ENCODE measurements at regions not wholly inside any gene's neighbourhood (a gene's known extent, or its start where the extent isn't known, plus 50 kb on each side); places are given as distances from the start of the nearest gene placed in this dataset.

DNA sequence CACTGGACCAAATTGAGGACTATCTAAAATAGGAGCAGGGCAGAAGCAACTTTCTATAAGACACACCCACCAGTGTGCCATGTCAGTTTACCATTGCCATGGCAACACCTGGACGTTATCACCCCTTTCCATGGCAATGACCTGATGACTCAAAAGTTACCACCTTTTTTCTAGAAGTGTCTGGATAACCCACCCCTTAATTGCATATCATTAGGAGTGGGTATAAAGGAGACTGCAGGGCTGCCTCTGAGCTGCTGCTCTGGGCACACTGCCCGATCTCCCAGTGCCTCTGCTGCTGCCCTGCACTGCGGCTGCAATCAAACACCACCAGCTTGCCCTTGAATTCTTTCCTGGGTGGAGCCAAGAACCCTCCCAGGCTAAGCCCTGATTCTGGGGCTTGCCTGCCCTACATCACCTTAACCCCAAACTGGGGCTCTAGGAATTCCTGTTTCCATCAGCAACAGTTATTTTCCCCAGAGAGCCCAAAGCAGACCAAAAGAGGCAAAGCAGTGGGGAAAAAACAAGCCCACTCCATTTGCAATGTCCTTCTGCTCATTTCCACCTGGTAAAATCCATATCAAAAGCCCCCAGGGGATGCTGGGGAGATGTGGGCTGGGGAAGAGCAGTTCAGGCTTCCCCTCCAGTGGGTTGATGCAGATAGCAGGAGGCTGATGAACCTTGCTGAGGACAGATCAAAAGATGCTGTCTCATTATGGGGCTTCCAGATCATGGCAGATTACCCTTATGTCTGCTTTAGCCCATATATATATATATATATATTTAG lies 129.5 kb upstream of the NCOR2 start:
- Histone ChIP-seq H3K27me3 (ENCODE audit: insufficient read depth, poor library complexity, severe bottlenecking) (no peaks in the 10 kb centered on the region), H3K27ac (replicated peaks) (no peak overlapping the region), H3K4me3 (replicated peaks; ENCODE audit: insufficient read depth, low read length) (no peak overlapping the region)
- TF ChIP-seq GABPA (IDR thresholded peaks at IDR 0.05; ENCODE audit: low read depth) = no peak
- TF ChIP-seq POLR2AphosphoS5 (IDR thresholded peaks at IDR 0.05; ENCODE audit: low read depth) = no peak
- no peak for DNase-seq (ENCODE audit: low read depth in 1 of 2, low spot score in 1 of 2)

DNA sequence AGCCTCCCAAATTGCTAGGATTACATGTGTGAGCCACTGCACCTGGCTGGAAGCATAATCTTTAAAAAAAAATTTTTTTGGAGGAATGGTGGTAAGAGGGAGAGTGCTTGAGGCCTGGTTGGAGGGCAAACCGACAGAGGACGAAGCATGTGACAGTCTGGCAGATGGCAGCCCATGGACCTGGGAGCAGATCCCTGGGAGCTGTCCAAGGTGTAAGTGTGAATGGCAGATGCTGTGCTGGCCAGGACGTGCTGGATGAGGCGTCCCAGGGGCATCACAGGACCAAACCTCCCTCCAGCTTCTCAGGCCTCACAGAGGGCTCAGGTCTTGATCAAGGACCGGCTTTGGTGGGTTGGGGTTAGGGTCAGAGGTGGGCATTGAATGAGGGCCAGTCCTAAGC lies 128.4 kb upstream of the NCOR2 start:
- no peak overlapping the region for H3K27ac ChIP-seq (replicated peaks)
- no peaks in the 10 kb centered on the region for H3K27me3 ChIP-seq (ENCODE audit: insufficient read depth, poor library complexity, severe bottlenecking)
- no peak overlapping the region for H3K4me3 ChIP-seq (replicated peaks; ENCODE audit: insufficient read depth, low read length)
- TF ChIP-seq SPI1 (IDR thresholded peaks at IDR 0.05; ENCODE audit: borderline replicate concordance, low read depth) = no peak
- TF ChIP-seq, protein P1, sequence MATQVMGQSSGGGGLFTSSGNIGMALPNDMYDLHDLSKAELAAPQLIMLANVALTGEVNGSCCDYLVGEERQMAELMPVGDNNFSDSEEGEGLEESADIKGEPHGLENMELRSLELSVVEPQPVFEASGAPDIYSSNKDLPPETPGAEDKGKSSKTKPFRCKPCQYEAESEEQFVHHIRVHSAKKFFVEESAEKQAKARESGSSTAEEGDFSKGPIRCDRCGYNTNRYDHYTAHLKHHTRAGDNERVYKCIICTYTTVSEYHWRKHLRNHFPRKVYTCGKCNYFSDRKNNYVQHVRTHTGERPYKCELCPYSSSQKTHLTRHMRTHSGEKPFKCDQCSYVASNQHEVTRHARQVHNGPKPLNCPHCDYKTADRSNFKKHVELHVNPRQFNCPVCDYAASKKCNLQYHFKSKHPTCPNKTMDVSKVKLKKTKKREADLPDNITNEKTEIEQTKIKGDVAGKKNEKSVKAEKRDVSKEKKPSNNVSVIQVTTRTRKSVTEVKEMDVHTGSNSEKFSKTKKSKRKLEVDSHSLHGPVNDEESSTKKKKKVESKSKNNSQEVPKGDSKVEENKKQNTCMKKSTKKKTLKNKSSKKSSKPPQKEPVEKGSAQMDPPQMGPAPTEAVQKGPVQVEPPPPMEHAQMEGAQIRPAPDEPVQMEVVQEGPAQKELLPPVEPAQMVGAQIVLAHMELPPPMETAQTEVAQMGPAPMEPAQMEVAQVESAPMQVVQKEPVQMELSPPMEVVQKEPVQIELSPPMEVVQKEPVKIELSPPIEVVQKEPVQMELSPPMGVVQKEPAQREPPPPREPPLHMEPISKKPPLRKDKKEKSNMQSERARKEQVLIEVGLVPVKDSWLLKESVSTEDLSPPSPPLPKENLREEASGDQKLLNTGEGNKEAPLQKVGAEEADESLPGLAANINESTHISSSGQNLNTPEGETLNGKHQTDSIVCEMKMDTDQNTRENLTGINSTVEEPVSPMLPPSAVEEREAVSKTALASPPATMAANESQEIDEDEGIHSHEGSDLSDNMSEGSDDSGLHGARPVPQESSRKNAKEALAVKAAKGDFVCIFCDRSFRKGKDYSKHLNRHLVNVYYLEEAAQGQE (IDR thresholded peaks at IDR 0.05; ENCODE audit: insufficient replicate concordance, low read depth) = peak; percentile 89
- no peak for DNase-seq (ENCODE audit: low read depth in 1 of 2, low spot score in 1 of 2)

DNA sequence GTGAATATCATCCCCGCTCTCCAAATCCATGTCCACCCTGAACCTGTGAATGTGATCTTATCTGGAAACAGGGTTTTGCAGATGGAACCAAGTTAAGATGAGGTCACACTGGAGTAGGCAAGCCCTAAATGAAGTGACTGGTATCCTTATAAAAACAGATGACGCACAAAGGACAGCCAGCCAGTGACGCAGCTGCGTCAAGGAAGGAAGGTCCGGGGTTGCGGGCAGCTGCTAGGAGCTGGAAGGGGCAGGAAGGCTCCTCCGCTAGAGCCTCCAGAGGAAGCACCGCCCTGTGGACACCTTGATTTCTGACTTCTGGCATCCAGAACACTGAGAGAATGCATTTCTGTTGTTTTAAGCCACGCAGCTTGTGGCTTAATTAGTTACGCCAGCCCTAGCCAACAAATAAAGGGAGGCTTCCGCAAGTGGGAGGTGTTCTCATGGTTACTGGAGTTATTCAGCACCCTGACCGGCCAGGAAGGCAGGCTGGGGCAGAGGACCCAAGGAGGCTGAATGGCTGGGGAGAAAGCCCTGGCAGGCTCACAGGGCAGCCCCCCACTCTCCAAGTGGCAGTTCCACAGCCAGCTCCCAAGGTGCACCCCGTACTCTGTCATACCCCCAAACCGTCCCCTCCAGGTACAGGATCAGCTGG lies 127.6 kb upstream of the NCOR2 start:
- DNase-seq (ENCODE audit: low read depth in 1 of 2, low spot score in 1 of 2) = no peak
- Histone ChIP-seq H3K27ac (replicated peaks) (no peak overlapping the region), H3K27me3 (ENCODE audit: insufficient read depth, poor library complexity, severe bottlenecking) (no peaks in the 10 kb centered on the region), H3K4me3 (replicated peaks; ENCODE audit: insufficient read depth, low read length) (no peak overlapping the region)
- no peak for TF ChIP-seq GABPA (IDR thresholded peaks at IDR 0.05; ENCODE audit: low read depth)
- TF ChIP-seq, protein P2, sequence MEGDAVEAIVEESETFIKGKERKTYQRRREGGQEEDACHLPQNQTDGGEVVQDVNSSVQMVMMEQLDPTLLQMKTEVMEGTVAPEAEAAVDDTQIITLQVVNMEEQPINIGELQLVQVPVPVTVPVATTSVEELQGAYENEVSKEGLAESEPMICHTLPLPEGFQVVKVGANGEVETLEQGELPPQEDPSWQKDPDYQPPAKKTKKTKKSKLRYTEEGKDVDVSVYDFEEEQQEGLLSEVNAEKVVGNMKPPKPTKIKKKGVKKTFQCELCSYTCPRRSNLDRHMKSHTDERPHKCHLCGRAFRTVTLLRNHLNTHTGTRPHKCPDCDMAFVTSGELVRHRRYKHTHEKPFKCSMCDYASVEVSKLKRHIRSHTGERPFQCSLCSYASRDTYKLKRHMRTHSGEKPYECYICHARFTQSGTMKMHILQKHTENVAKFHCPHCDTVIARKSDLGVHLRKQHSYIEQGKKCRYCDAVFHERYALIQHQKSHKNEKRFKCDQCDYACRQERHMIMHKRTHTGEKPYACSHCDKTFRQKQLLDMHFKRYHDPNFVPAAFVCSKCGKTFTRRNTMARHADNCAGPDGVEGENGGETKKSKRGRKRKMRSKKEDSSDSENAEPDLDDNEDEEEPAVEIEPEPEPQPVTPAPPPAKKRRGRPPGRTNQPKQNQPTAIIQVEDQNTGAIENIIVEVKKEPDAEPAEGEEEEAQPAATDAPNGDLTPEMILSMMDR (IDR thresholded peaks at IDR 0.05; ENCODE audit: insufficient read depth, low read length) = no peak
- TF ChIP-seq POLR2AphosphoS5 (IDR thresholded peaks at IDR 0.05; ENCODE audit: low read depth) = no peak
- TF ChIP-seq SPI1 (IDR thresholded peaks at IDR 0.05; ENCODE audit: borderline replicate concordance, low read depth) = no peak
- TF ChIP-seq, protein P1 (IDR thresholded peaks at IDR 0.05; ENCODE audit: insufficient replicate concordance, low read depth) = no peak

DNA sequence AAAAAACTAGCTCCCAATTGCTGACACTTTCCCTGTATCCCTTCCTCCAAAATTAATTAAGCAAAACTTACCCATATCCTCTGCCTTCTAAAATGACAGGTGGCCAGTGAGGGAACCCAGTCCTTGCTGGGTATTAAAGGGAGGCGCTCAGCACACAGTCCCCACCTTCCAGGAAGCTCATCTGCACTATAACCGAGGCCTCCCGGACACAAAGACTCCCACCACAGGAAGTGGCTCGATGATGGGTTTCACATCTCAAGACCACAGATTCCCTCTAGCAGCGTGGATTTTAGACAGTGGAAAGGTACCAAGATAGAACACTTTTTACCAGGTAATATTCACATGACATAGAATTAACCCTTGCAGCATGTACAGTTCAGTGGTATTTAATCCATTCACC lies 126.8 kb upstream of the NCOR2 start:
- TF ChIP-seq SPI1 (IDR thresholded peaks at IDR 0.05; ENCODE audit: borderline replicate concordance, low read depth) (no peak), POLR2AphosphoS5 (IDR thresholded peaks at IDR 0.05; ENCODE audit: low read depth) (no peak), GABPA (IDR thresholded peaks at IDR 0.05; ENCODE audit: low read depth) (no peak)
- TF ChIP-seq, protein P2 (IDR thresholded peaks at IDR 0.05; ENCODE audit: insufficient read depth, low read length) = no peak
- TF ChIP-seq, protein P1 (IDR thresholded peaks at IDR 0.05; ENCODE audit: insufficient replicate concordance, low read depth) = no peak
- DNase-seq (ENCODE audit: low read depth in 1 of 2, low spot score in 1 of 2) = peak in 1 of 2 experiments; percentile 56
- Histone ChIP-seq H3K27me3 (ENCODE audit: insufficient read depth, poor library complexity, severe bottlenecking) (no peaks in the 10 kb centered on the region), H3K27ac (replicated peaks) (no peak overlapping the region), H3K4me3 (replicated peaks; ENCODE audit: insufficient read depth, low read length) (no peak overlapping the region)
